Amygdala (tissue), 56 donors: ENCODE measurements at regions not wholly inside any gene's neighbourhood (a gene's known extent, or its start where the extent isn't known, plus 50 kb on each side); places are given as distances from the start of the nearest gene placed in this dataset.

Experiments
- DNase-seq, 56 donors: peaks; one replicate each; lab custom pipeline; 2025; lab: John Stamatoyannopoulos, UW

DNA sequence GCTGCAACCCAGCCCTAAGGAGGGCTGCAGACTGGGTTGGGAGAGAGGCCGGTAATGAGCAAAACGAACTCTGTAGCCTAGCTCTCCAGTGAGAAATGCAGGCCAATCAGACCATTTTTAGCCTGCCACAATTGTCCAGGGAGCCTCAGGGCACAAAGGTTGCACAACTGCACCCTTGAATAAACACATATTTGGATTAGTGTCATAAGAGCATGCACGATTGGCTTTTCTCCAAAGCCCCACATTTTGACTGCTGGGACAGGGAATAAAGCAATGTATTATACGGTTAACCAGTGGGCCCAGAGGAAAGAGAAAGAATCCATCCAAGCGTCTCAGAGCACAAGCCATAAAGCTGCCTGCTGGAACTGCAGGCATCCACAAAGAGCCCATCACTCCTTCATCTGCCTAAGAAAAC is 729.4 kb upstream of the SGCG start:
- peak in 2 of 56 donors; percentile 1 to 28 for DNase-seq

DNA sequence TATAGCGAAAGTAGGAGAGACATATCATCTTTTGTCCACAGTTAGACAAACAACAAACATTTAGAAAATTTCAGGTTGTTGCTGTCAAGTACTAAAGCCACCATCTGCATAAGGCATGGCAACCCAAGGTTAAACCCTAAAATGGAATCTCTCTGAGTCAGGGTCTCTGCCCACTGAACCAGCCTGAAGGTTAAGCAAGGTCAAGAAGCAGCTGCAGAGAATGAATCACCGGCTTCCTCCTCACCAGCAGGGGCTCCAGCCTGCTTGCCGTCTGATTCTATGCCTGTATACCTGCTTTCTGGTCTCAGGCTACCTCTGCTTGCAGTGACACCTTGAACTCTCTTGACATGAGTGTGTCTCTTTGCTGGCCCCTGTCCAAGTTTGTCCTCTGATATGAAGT is 726.2 kb upstream of the SGCG start:
- no peak for DNase-seq

GRCh38 chr13:22455036-22455435 is 725.7 kb upstream of the SGCG start:
- DNase-seq = no peak

GRCh38 chr13:22461854-22462490 is 718.8 kb upstream of the SGCG start:
- DNase-seq = no peak

- DNase-seq = no peak
Measured at GRCh38 chr13:22463089-22463488, 717.7 kb upstream of the SGCG start.

DNA sequence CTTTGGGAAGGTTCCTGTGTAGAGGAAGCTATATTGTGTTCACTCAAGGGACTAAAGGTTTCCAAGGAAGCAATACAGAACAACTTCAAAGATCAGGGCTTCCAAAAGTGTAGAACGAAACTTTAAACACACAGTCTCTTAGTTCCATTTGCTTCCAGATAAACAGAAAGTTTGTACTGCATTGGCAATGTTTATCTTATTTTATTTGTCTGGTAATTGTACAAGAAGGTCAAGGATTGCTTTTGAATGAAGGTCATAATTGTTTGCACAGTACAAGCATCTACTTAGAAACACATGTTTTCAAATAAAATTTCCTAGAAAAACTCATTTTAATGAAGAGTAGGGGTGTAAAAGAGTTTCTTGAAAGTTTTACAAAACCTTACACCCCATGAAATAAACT is 712.7 kb upstream of the SGCG start:
- no peak for DNase-seq

GRCh38 chr13:22468824-22469223 is 712.0 kb upstream of the SGCG start:
- no peak for DNase-seq

GRCh38 chr13:22469452-22469851 is 711.3 kb upstream of the SGCG start:
- no peak for DNase-seq

DNA sequence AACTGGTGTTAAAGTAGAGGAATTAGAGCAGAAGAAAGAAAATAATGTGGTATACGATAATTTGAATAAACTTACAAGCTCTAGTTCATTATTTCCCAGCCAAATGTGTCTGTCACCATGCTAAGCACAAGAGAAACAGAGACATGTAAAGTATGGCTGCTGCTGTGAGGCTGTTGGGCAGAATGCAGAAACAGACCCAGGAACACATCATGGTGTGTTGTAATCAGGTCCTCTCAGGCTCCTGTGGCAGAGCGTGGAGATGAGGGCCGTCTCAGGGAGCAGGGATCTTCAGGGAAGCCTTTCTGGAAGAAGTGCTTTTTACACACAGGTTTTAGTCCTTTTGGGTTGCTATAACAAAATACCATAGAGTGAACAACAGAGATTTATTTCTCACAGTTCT is 710.7 kb upstream of the SGCG start:
- no peak for DNase-seq

DNA sequence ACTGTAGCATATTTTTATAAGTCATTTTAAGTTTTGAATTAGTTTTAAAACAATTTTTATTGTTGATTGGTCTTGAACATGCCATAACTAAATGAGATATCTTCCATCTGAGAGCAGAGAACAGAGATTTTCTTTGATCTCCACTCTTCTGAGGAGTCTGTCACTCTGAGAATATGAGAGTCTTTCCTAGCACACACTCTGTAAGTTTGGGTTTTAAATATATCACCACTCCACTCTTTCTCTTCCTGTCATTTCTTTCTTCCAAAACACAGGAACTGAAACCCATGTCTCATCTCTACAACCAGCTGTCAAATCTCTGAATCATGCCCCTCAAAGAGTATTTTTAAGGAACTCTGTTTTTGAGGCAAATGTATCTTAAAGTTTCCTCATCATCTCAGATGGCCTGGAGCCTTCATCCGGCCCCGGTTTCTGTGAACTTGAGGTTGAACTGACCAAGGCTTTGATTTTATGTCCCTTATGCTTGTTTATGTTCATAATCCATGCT is 698.2 kb upstream of the SGCG start:
- no peak for DNase-seq

DNA sequence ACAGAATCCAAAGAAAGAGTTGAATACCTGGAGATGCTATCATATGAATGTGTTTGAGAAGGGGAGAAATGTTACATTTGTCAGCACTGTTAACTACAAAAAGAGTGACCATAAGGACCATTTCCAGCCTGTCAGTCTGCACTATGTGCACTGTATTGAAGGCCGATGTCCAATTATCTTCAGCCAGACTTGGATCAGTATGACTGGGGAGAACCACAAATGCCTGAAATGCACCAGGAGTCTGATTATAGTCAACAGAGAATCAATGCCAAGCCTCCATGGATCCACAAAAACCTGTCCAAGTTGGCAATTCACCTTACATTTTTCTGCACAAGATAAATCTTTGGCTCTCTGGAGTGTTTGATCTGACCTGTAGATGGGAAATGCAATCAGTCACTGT is 697.5 kb upstream of the SGCG start:
- DNase-seq = no peak

DNA sequence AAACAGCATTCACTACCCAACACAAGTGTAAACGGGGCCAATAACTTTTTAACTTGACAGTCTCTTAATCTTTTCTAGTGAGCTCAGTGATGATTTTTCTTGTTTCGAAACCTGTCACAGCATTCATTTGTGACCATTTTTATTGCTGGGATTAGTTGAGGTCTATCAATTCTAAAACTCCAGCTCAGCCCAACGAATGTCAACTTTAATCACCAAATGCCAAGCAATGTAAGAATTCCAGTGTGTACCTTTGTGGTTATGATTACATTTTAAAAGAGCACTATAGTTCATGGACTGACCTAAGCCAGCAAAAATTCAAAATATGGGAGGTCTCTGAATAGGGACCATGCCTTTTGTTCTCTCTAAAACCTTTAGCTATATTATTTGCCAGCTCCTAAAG is 694.3 kb upstream of the SGCG start:
- no peak for DNase-seq

GRCh38 chr13:22487932-22488331 is 692.8 kb upstream of the SGCG start:
- no peak for DNase-seq

DNA sequence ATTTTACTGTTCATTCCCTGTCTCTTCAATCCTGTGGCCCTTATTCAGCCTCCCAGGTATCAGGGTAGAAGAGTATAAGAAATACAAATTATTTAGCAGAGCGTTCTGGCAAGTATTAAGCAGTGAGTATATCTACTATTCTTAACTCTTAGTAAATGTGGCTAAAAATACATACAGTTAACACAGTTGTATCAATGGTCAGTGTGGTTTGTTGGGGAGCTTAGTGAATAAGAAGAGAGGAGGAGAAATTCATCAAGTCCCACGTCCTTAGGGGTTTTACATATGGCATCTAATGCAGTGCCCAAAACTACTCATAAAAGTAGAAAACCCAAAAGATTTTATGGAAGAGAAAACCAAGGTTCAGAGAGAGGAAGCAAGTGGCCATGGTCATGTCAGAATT is 691.0 kb upstream of the SGCG start:
- no peak for DNase-seq

GRCh38 chr13:22495819-22496218 is 685.0 kb upstream of the SGCG start:
- DNase-seq = no peak

DNA sequence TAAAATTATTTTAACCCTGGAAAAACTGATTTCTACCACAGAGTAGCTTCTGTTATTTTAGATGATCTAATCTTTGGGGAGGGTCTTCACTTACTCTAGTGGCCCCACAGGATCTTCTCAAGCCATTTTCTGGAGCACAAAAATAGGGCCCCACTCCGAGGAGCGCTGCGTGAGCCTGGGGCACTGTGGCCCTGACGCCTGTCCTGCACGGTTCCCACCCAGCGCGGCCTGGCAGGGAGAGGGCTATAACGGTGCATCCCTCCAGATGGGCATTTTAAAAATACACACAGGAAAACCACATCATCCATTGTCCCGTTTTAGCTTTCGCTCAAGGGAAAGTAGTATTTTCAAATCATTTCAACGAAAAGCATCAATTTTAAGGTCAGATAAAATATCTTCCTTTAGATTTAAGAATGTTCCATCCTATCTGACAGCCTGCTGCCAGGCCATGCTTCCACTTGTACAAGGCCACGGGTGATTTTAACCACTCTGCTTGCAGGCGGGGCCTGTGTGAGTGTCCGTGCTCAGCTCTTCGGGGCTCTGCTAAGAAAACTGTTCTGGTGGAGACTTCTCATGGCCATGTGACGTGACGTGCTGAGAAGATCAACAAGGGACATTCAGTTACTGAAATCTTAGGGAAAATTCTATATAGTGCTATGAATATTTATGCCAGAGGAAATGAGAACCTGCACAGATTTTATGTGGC is 683.8 kb upstream of the SGCG start:
- DNase-seq = no peak

GRCh38 chr13:22497991-22498780 is 682.6 kb upstream of the SGCG start:
- no peak for DNase-seq

DNA sequence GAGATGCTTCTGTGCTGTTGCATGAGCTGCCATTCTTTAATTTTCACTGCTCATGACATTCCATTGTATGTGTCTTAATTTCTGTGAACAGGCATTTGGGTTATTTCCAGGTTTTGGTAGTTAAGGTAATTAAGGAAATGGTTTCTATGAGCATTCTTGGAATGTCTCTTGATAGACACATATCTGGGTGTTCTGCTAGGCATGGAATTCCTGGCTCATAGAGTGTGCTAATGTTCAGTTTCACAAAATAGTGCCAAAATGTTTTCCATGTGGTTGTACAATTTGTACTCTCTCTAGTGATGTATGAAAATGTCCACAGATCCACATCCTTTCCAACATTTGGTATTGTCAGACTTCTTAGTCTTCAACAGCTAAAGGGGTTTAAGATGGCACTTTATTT is 680.9 kb upstream of the SGCG start:
- DNase-seq = no peak

- peak in 1 of 56 donors; percentile 5 for DNase-seq
Measured at GRCh38 chr13:22505489-22505888, 675.3 kb upstream of the SGCG start.

DNA sequence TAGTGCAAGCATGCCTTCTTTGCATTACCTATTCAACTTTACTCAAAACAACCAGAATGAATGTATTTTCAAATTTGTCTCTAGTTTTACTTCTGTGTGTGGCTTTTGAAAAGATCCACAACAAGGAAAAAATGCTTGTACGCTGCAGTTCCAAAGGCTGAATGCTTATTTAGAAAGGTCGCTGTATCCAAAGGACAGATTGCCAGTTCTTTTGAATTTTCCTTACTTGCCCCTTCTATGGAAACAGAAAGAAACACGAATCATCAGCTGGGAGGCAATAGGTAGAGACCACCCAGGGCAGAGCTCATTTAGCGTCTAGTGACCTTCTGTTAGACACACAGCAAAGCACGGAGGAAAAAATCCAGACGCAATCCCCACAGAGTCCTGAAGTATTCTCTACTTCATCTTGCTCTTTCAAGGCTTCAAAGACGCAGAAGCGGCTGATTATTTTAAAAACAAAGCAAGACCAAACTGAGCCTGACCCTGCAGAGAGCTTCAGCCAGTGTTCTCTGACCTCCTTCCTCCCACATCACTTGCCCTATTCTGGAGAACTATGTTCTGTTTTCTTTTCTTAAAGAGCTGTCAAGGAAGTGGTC is 674.6 kb upstream of the SGCG start:
- no peak for DNase-seq

GRCh38 chr13:22517544-22517943 is 663.2 kb upstream of the SGCG start:
- DNase-seq = no peak
